ENCODE measurements at regions not wholly inside any gene's neighbourhood (a gene's known extent, or its start where the extent isn't known, plus 50 kb on each side); places are given as distances from the start of the nearest gene placed in this dataset.

GRCh38 chr5:5767286-5767928 is 344.9 kb downstream of the ICE1 start:
- Histone ChIP-seq H3K4me2 (ENCODE audit: low read length) (no peak overlapping the region), H4K20me1 (ENCODE audit: insufficient read depth, low read length) (no peaks in the 10 kb centered on the region), H3K4me1 (ENCODE audit: insufficient read depth, low read length, severe bottlenecking) (no peaks in the 10 kb centered on the region), H3K36me3 (ENCODE audit: insufficient read depth, low read length) (no peaks in the 10 kb centered on the region), H3K27ac (ENCODE audit: low read depth, low read length, poor library complexity, severe bottlenecking) (no peak overlapping the region), H3K79me2 (ENCODE audit: insufficient read depth, low read length) (no peaks in the 10 kb centered on the region), H3K9me3 (ENCODE audit: low read length) (no peaks in the 10 kb centered on the region), H3K9me2 (ENCODE audit: low read depth, low read length) (no peaks in the 10 kb centered on the region), H3K27me3 (ENCODE audit: insufficient read depth, low read length) (no peaks in the 10 kb centered on the region), H2AFZ (ENCODE audit: low read length) (no peak overlapping the region), H3K4me3 (ENCODE audit: low read depth, low read length, poor library complexity, severe bottlenecking) (no peak overlapping the region), H3K9ac (ENCODE audit: low read length) (no peak overlapping the region), H3F3A (ENCODE audit: insufficient read depth, low read length) (no peaks in the 10 kb centered on the region)
- TF ChIP-seq CTCF (IDR thresholded peaks at IDR 0.05; ENCODE audit: low read length) (no peak), EZH2 (IDR thresholded peaks at IDR 0.05; ENCODE audit: borderline replicate concordance, low read length) (no peak)

- Histone ChIP-seq H3K9ac (ENCODE audit: low read length) (no peak overlapping the region), H3K79me2 (ENCODE audit: insufficient read depth, low read length) (no peaks in the 10 kb centered on the region), H2AFZ (ENCODE audit: low read length) (no peak overlapping the region), H3F3A (ENCODE audit: insufficient read depth, low read length) (no peaks in the 10 kb centered on the region), H3K27me3 (ENCODE audit: insufficient read depth, low read length) (no peaks in the 10 kb centered on the region), H3K9me2 (ENCODE audit: low read depth, low read length) (no peaks in the 10 kb centered on the region), H3K27ac (ENCODE audit: low read depth, low read length, poor library complexity, severe bottlenecking) (no peak overlapping the region), H3K4me1 (ENCODE audit: insufficient read depth, low read length, severe bottlenecking) (no peaks in the 10 kb centered on the region), H3K4me3 (ENCODE audit: low read depth, low read length, poor library complexity, severe bottlenecking) (no peak overlapping the region), H3K9me3 (ENCODE audit: low read length) (no peaks in the 10 kb centered on the region), H4K20me1 (ENCODE audit: insufficient read depth, low read length) (no peaks in the 10 kb centered on the region), H3K36me3 (ENCODE audit: insufficient read depth, low read length) (no peaks in the 10 kb centered on the region; the same call in 1 of the 2 replicates), H3K4me2 (ENCODE audit: low read length) (no peak overlapping the region)
- TF ChIP-seq EZH2 (IDR thresholded peaks at IDR 0.05; ENCODE audit: borderline replicate concordance, low read length), result no peak
- no peak for TF ChIP-seq CTCF (IDR thresholded peaks at IDR 0.05; ENCODE audit: low read length)
These were observed 342.8 kb downstream of the ICE1 start for GRCh38 chr5:5765066-5765850.

GRCh38 chr5:5764246-5764645 is 341.8 kb downstream of the ICE1 start:
- no peak overlapping the region for H2AFZ ChIP-seq (ENCODE audit: low read length)
- no peaks in the 10 kb centered on the region for H3K4me1 ChIP-seq (ENCODE audit: insufficient read depth, low read length, severe bottlenecking)
- H3K9me2 ChIP-seq (ENCODE audit: low read depth, low read length), result no peaks in the 10 kb centered on the region
- no peaks in the 10 kb centered on the region for H3K79me2 ChIP-seq (ENCODE audit: insufficient read depth, low read length)
- no peaks in the 10 kb centered on the region for H3K27me3 ChIP-seq (ENCODE audit: insufficient read depth, low read length)
- no peaks in the 10 kb centered on the region for H4K20me1 ChIP-seq (ENCODE audit: insufficient read depth, low read length)
- no peak overlapping the region for H3K9ac ChIP-seq (ENCODE audit: low read length)
- no peak overlapping the region for H3K27ac ChIP-seq (ENCODE audit: low read depth, low read length, poor library complexity, severe bottlenecking)
- H3K4me3 ChIP-seq (ENCODE audit: low read depth, low read length, poor library complexity, severe bottlenecking), result no peak overlapping the region
- TF ChIP-seq CTCF (IDR thresholded peaks at IDR 0.05; ENCODE audit: low read length) (no peak), EZH2 (IDR thresholded peaks at IDR 0.05; ENCODE audit: borderline replicate concordance, low read length) (no peak)
- no peaks in the 10 kb centered on the region; the same call in 1 of the 2 replicates for H3K36me3 ChIP-seq (ENCODE audit: insufficient read depth, low read length)
- H3K9me3 ChIP-seq (ENCODE audit: low read length), result no peaks in the 10 kb centered on the region
- no peak overlapping the region for H3K4me2 ChIP-seq (ENCODE audit: low read length)
- no peaks in the 10 kb centered on the region for H3F3A ChIP-seq (ENCODE audit: insufficient read depth, low read length)
